Adrenal gland (tissue), 5 donors: ENCODE measurements at regions not wholly inside any gene's neighbourhood (a gene's known extent, or its start where the extent isn't known, plus 50 kb on each side); places are given as distances from the start of the nearest gene placed in this dataset.

Source experiments
- POLR2A ChIP-seq, 2 donors: fragments of 450-650 bp; IDR thresholded peaks; one replicate each; pipeline ENCODE4 v1.6.1; 2017; ENCODE audit warnings: antibody characterized with exemption in 2 of 2, mild to moderate bottlenecking in 2 of 2, moderate library complexity in 1 of 2
- TF ChIP-seq, protein P1 (sequence below), 6 experiments: fragments of 450-650 bp in 4 of 6; fragments of 200-600 bp in 2 of 6; sonication (generic) in 1 of 6; IDR thresholded peaks; 1 replicate in 5 of 6; 2 replicates in 1 of 6; pipeline versions ENCODE4 v1.5.1 to v1.8.0; 2016 to 2021; ENCODE audit warnings: antibody characterized with exemption in 6 of 6, mild to moderate bottlenecking in 2 of 6, moderate library complexity in 1 of 6
- donor health status: DM: no; HTN: no; CAD: no.

DNA sequence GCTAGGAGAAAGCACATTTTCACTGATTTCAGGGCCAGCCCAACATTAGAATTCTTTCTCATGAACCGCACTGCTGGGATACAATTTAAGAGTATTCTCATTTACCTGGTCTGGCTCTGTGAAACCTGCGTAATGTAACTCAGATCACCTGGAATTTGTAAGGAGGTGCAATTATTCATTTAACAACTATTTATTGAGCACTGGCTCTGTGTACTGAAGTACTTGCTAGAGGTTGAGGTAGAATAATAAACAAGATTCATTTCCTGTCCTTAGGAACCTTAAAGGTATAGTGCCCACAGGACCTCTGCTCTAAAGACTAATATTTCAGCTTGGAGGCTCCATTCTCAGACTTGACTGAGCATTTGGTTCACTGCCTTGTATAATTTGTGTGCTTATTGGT lies 242.2 kb upstream of the ZPLD1 start:
- TF ChIP-seq, protein P1, sequence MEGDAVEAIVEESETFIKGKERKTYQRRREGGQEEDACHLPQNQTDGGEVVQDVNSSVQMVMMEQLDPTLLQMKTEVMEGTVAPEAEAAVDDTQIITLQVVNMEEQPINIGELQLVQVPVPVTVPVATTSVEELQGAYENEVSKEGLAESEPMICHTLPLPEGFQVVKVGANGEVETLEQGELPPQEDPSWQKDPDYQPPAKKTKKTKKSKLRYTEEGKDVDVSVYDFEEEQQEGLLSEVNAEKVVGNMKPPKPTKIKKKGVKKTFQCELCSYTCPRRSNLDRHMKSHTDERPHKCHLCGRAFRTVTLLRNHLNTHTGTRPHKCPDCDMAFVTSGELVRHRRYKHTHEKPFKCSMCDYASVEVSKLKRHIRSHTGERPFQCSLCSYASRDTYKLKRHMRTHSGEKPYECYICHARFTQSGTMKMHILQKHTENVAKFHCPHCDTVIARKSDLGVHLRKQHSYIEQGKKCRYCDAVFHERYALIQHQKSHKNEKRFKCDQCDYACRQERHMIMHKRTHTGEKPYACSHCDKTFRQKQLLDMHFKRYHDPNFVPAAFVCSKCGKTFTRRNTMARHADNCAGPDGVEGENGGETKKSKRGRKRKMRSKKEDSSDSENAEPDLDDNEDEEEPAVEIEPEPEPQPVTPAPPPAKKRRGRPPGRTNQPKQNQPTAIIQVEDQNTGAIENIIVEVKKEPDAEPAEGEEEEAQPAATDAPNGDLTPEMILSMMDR (IDR thresholded peaks at IDR 0.05), result no peak
- no peak for TF ChIP-seq POLR2A (IDR thresholded peaks at IDR 0.05)
